Skin of body (tissue), 1 donor: ENCODE measurements at regions not wholly inside any gene's neighbourhood (a gene's known extent, or its start where the extent isn't known, plus 50 kb on each side); places are given as distances from the start of the nearest gene placed in this dataset.
A peak's percentile ranks its signal among the peaks of the same experiment; 100 is the strongest.

Experiments
- DNase-seq: peaks from one replicate; lab custom pipeline; 2025; lab: John Stamatoyannopoulos, UW

- peak; percentile 82 for DNase-seq
Measured at GRCh38 chr13:99436686-99437416, 64.4 kb upstream of the TM9SF2 start.

- DNase-seq: no peak
Measured at GRCh38 chr13:99439048-99439447, 62.2 kb upstream of the TM9SF2 start.

- no peak for DNase-seq
Measured at GRCh38 chr13:99439850-99440604, 61.2 kb upstream of the TM9SF2 start.

GRCh38 chr13:99442273-99442895 is 58.9 kb upstream of the TM9SF2 start:
- peak; percentile 24 for DNase-seq

GRCh38 chr13:99446242-99446641 is 55.0 kb upstream of the TM9SF2 start:
- DNase-seq: no peak

- no peak for DNase-seq
Measured at GRCh38 chr13:99448546-99448945, 52.7 kb upstream of the TM9SF2 start.

GRCh38 chr13:99450416-99450815 is 50.9 kb upstream of the TM9SF2 start:
- DNase-seq: no peak
